PFSK-1 (cell line): ENCODE measurements at regions not wholly inside any gene's neighbourhood (a gene's known extent, or its start where the extent isn't known, plus 50 kb on each side); places are given as distances from the start of the nearest gene placed in this dataset.

ENCODE experiments used
- FOXP2 ChIP-seq: optimal IDR thresholded peaks from 2 replicates; pipeline ENCODE3; 2011; ENCODE audit warnings: borderline replicate concordance, control low read depth, inconsistent platforms; ENCODE audit not compliant: insufficient read depth; ENCODE audit errors: extremely low read length, extremely low read depth
- POLR2AphosphoS5 ChIP-seq: IDR thresholded peaks from 2 replicates; pipeline ENCODE4 v1.6.1; 2012; ENCODE audit warnings: low read depth, mild to moderate bottlenecking, control low read depth, low read length, moderate library complexity
- SIN3A ChIP-seq: IDR thresholded peaks from 2 replicates; pipeline ENCODE4 v1.6.1; 2012; ENCODE audit warnings: mild to moderate bottlenecking, low read length, moderate library complexity, borderline replicate concordance; ENCODE audit not compliant: insufficient read depth
- TAF1 ChIP-seq: IDR thresholded peaks from 2 replicates; pipeline ENCODE4 v1.6.1; 2012; ENCODE audit warnings: low read length, control low read depth, borderline replicate concordance; ENCODE audit not compliant: insufficient read depth
- TF ChIP-seq, protein P1 (sequence below), 2 experiments: IDR thresholded peaks; 2 replicates each; pipeline versions ENCODE4 v1.6.1 to v1.8.0; 2011 to 2012; ENCODE audit warnings: low read depth in 2 of 2, low read length in 2 of 2, control low read depth in 1 of 2, inconsistent platforms in 1 of 2, mild to moderate bottlenecking in 1 of 2, moderate library complexity in 1 of 2; ENCODE audit not compliant: insufficient read depth in 1 of 2

DNA sequence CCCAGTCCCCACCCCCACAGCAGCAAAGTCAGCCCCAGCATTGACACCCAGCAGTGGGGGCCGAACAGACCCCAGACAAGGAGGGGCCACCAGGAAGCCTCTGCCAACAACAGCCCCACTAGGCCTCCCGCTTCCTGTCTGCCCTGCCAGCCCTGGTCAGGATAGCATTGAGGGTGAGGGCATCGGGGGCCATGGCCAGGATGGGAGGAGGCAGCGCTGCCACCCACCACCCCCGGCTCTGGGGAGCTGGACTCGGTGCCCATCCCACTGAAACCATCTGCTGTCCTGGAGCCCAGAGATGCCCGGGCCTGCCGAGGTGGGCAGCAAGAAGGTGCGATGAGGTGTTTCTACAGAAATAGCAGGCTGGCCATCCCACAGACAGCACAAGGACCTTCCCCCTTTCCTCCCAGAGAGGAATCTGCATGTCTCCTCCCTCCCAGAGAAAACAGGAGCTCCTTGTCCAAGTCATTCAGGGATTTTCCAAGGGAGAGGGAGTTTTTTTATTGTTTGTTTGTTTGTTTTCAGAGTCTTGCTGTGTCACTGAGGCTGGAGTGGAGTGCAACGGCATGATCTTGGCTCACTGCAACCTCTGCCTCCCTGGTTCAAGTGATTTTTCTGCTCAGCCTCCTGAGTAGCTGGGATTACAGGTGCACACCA lies 62.1 kb upstream of the BHLHE23 start:
- TF ChIP-seq POLR2AphosphoS5 (no peak), SIN3A (no peak), FOXP2 (no peak), TAF1 (no peak)
- TF ChIP-seq, protein P1, sequence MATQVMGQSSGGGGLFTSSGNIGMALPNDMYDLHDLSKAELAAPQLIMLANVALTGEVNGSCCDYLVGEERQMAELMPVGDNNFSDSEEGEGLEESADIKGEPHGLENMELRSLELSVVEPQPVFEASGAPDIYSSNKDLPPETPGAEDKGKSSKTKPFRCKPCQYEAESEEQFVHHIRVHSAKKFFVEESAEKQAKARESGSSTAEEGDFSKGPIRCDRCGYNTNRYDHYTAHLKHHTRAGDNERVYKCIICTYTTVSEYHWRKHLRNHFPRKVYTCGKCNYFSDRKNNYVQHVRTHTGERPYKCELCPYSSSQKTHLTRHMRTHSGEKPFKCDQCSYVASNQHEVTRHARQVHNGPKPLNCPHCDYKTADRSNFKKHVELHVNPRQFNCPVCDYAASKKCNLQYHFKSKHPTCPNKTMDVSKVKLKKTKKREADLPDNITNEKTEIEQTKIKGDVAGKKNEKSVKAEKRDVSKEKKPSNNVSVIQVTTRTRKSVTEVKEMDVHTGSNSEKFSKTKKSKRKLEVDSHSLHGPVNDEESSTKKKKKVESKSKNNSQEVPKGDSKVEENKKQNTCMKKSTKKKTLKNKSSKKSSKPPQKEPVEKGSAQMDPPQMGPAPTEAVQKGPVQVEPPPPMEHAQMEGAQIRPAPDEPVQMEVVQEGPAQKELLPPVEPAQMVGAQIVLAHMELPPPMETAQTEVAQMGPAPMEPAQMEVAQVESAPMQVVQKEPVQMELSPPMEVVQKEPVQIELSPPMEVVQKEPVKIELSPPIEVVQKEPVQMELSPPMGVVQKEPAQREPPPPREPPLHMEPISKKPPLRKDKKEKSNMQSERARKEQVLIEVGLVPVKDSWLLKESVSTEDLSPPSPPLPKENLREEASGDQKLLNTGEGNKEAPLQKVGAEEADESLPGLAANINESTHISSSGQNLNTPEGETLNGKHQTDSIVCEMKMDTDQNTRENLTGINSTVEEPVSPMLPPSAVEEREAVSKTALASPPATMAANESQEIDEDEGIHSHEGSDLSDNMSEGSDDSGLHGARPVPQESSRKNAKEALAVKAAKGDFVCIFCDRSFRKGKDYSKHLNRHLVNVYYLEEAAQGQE (IDR thresholded peaks at IDR 0.05; ENCODE audit: insufficient read depth in 1 of 2, low read depth in 2 of 2, low read length in 2 of 2), result no peak
